IMR-90 (cell line): ENCODE measurements at regions not wholly inside any gene's neighbourhood (a gene's known extent, or its start where the extent isn't known, plus 50 kb on each side); places are given as distances from the start of the nearest gene placed in this dataset.

ENCODE experiments used
- ATAC-seq: fragments of 200-7000 bp; cut with Tn5 transposase; 2 replicates; pipeline ENCODE4 v1.9.1; 2020; ENCODE audit warnings: low read depth, mild to moderate bottlenecking, moderate library complexity
- BruUV-seq: library from RNA; stranded (reverse); fragments of 400-500 nt; replicated peaks from 2 replicates; lab custom pipeline; 2021; lab: Mats Ljungman, UMichigan
- CTCF ChIA-PET: fragments of 300-600 bp; formaldehyde crosslinking; extraction: SDS; loops from one replicate; lab custom pipeline; 2021; ENCODE audit warnings: antibody characterized with exemption; lab: Yijun Ruan, JAX
- POLR2A ChIA-PET: fragments of 300-600 bp; sonication (Branson Sonifier 250); formaldehyde crosslinking; loops from one replicate; lab custom pipeline; 2022; ENCODE audit warnings: antibody characterized with exemption; ENCODE audit not compliant: unreplicated experiment; lab: Charles Lee
- DNase-seq: peaks from one replicate; pipeline ENCODE4 v3.0.0; 2013
- H2AFZ ChIP-seq: replicated peaks from 2 replicates; pipeline ENCODE3; 2013; ENCODE audit warnings: low read length, mild to moderate bottlenecking; ENCODE audit not compliant: poor library complexity
- H2AK5ac ChIP-seq: 2 replicates; pipeline ENCODE4 v1.6.1; 2013; ENCODE audit warnings: low read depth, low read length, inconsistent platforms
- H2AK9ac ChIP-seq: replicated peaks from 2 replicates; pipeline ENCODE3; 2013; ENCODE audit warnings: mild to moderate bottlenecking, low read depth, low read length, moderate library complexity; ENCODE audit not compliant: poor library complexity
- H2BK120ac ChIP-seq: 2 replicates; pipeline ENCODE4 v1.6.1; 2013; ENCODE audit warnings: low read depth, low read length, inconsistent platforms
- H2BK15ac ChIP-seq: 3 replicates; pipeline ENCODE4 v1.6.1; 2013; ENCODE audit warnings: low read depth, low read length, inconsistent platforms
- H2BK20ac ChIP-seq: 2 replicates; pipeline ENCODE4 v1.6.1; 2013; ENCODE audit warnings: low read depth, mild to moderate bottlenecking, inconsistent platforms, low read length, moderate library complexity
- H2BK5ac ChIP-seq: 2 replicates; pipeline ENCODE4 v1.6.1; 2013; ENCODE audit warnings: mild to moderate bottlenecking, low read depth, low read length, inconsistent platforms; ENCODE audit not compliant: poor library complexity, severe bottlenecking
- H3K14ac ChIP-seq: replicated peaks from 2 replicates; pipeline ENCODE4 v1.6.1; 2013; ENCODE audit warnings: low read depth, low read length, inconsistent platforms
- H3K18ac ChIP-seq: 2 replicates; pipeline ENCODE4 v1.6.1; 2013; ENCODE audit warnings: low read depth, low read length, control low read depth
- H3K23ac ChIP-seq: 2 replicates; pipeline ENCODE4 v1.6.1; 2013; ENCODE audit warnings: low read depth, low read length, inconsistent platforms
- H3K27ac ChIP-seq: 2 replicates; pipeline ENCODE4 v1.5.1; 2013; ENCODE audit warnings: mild to moderate bottlenecking, control low read depth, low read length; ENCODE audit not compliant: insufficient read depth
- H3K27me3 ChIP-seq: 2 replicates; pipeline ENCODE4 v1.6.1; 2013; ENCODE audit warnings: low read length; ENCODE audit not compliant: control insufficient read depth, insufficient read depth
- H3K36me3 ChIP-seq: 2 replicates; pipeline ENCODE4 v1.6.1; 2013; ENCODE audit warnings: low read length, mixed read lengths; ENCODE audit not compliant: control insufficient read depth, insufficient read depth
- H3K4ac ChIP-seq: 2 replicates; pipeline ENCODE4 v1.6.1; 2013; ENCODE audit warnings: low read depth, low read length, inconsistent platforms
- H3K4me1 ChIP-seq: 2 replicates; pipeline ENCODE4 v1.6.1; 2013; ENCODE audit warnings: low read length, mixed read lengths; ENCODE audit not compliant: control insufficient read depth, insufficient read depth
- H3K4me2 ChIP-seq: 2 replicates; pipeline ENCODE4 v1.6.1; 2013; ENCODE audit warnings: low read depth, mild to moderate bottlenecking, control low read depth, low read length, moderate library complexity
- H3K4me3 ChIP-seq: 2 replicates; pipeline ENCODE4 v1.5.1; 2013; ENCODE audit warnings: low read depth, mild to moderate bottlenecking, control low read depth, low read length, moderate library complexity; ENCODE audit not compliant: insufficient read depth
- H3K56ac ChIP-seq: 2 replicates; pipeline ENCODE4 v1.6.1; 2013; ENCODE audit warnings: low read length, inconsistent platforms; ENCODE audit not compliant: insufficient read depth; ENCODE audit errors: extremely low read depth
- H3K79me1 ChIP-seq, 2 experiments: 2 replicates each; pipeline ENCODE4 v1.6.1; 2013; ENCODE audit warnings: low read length in 2 of 2, inconsistent platforms in 1 of 2, low read depth in 1 of 2
- H3K9ac ChIP-seq: 2 replicates; pipeline ENCODE4 v1.6.1; 2013; ENCODE audit warnings: low read depth, low read length, control low read depth
- H3K9me1 ChIP-seq: 2 replicates; pipeline ENCODE4 v1.6.1; 2013; ENCODE audit warnings: low read length, inconsistent platforms; ENCODE audit not compliant: insufficient read depth
- H3K9me3 ChIP-seq: 2 replicates; pipeline ENCODE4 v1.6.1; 2013; ENCODE audit warnings: low read length; ENCODE audit not compliant: control insufficient read depth, insufficient read depth
- H4K20me1 ChIP-seq: 2 replicates; pipeline ENCODE4 v1.6.1; 2013; ENCODE audit warnings: low read length, inconsistent platforms; ENCODE audit not compliant: insufficient read depth
- H4K5ac ChIP-seq: 2 replicates; pipeline ENCODE4 v1.6.1; 2013; ENCODE audit warnings: mild to moderate bottlenecking, low read depth, low read length, control low read depth
- H4K8ac ChIP-seq, 2 experiments: 2 replicates each; pipeline ENCODE4 v1.6.1; 2013; ENCODE audit warnings: low read depth in 2 of 2, low read length in 2 of 2, control low read depth in 1 of 2, inconsistent platforms in 1 of 2
- H4K91ac ChIP-seq: 2 replicates; pipeline ENCODE4 v1.6.1; 2013; ENCODE audit warnings: low read depth, low read length, inconsistent platforms; ENCODE audit not compliant: insufficient read depth
- BHLHE40 ChIP-seq: fragments of 150-350 bp; IDR thresholded peaks from 2 replicates; pipeline ENCODE4 v1.6.1; 2016; ENCODE audit warnings: mild to moderate bottlenecking, low read depth, low read length
- CHD1 ChIP-seq: IDR thresholded peaks from 2 replicates; pipeline ENCODE4 v1.6.1; 2012; ENCODE audit warnings: low read depth, low read length, improper control_type of control experiment
- ELK1 ChIP-seq: fragments of 150-350 bp; IDR thresholded peaks from 2 replicates; pipeline ENCODE4 v1.6.1; 2016; ENCODE audit warnings: low read depth, mild to moderate bottlenecking, low read length, moderate library complexity, borderline replicate concordance
- MAFK ChIP-seq: IDR thresholded peaks from 2 replicates; pipeline ENCODE4 v1.6.1; 2012; ENCODE audit warnings: low read depth, low read length, improper control_type of control experiment
- MAZ ChIP-seq: IDR thresholded peaks from 2 replicates; pipeline ENCODE4 v1.6.1; 2012; ENCODE audit warnings: low read depth, mild to moderate bottlenecking, low read length, improper control_type of control experiment, moderate library complexity, borderline replicate concordance
- NFE2L2 ChIP-seq: fragments of 150-350 bp; IDR thresholded peaks from 2 replicates; pipeline ENCODE4 v1.6.1; 2016; ENCODE audit warnings: low read depth, mild to moderate bottlenecking, low read length
- WGBS, 2 experiments: methylation state at CpG; one replicate each; pipeline versions ENCODE4 v1.1.5 to v1.1.7; 2013; ENCODE audit warnings: missing lambda C conversion rate in 2 of 2; ENCODE audit not compliant: insufficient read length in 1 of 2; ENCODE audit errors: extremely low coverage in 2 of 2; 5-methylcytosine and 5-hydroxymethylcytosine counted together
- dilution Hi-C: fragments of 300-500 bp; cut with HindIII; formaldehyde crosslinking; loops from one replicate; pipeline ENCODE4 v1.14.3; 2018; ENCODE audit warnings: low sequenced_read_pairs; ENCODE audit not compliant: unreplicated experiment
- in situ Hi-C: fragments of 300-500 bp; cut with MboI; formaldehyde crosslinking; loops from 3 replicates; pipeline ENCODE4 v1.14.3; 2019; ENCODE audit warnings: low sequenced_read_pairs, inconsistent platforms, mixed read lengths
- intact Hi-C: fragments of 100-400 bp; cut with micrococcal nuclease; formaldehyde crosslinking; loops from 2 replicates; pipeline ENCODE4 v1.10.0; 2022

DNA sequence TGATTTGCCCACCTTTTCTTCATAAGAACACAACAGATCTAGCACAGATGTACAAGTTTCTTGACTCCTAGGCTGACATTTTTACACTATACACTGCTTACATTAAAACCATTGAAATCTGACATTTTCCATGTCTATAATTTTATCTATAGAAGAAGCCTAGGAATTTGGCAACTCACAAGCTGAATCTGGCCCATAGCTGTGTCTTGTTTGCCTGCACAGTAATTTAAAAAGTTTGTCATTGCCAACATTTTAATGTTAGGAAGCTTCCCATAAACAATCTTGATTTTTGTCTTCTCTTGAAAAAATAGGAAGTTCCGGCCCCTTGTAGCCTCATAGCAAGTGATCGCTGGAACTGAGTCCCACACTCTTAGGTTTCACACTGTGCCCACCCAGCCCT is 394.6 kb upstream of the AZI2 start:
- TF ChIP-seq ELK1 (no peak), BHLHE40 (no peak), MAZ (no peak), CHD1 (no peak), NFE2L2 (no peak), MAFK (no peak)
- CTCF ChIA-PET: interaction anchor here (0.6 kb wide), 1 partner anchor 84 kb away, joined by 3 read pairs; no protein-coding TSS in a partner anchor
- in situ Hi-C loops: no loop called here

More for the DNA sequence above, 394.6 kb upstream of the AZI2 start:
- Histone ChIP-seq H3K23ac (no peak overlapping the region), H3K27ac (no peak overlapping the region), H4K20me1 (no peaks in the 10 kb centered on the region), H2AK5ac (no peak overlapping the region), H2BK5ac (no peak overlapping the region), H2BK20ac (no peak overlapping the region), H4K5ac (no peak overlapping the region), H4K91ac (no peak overlapping the region), H3K9ac (no peak overlapping the region), H4K8ac (no peak overlapping the region), H3K9me3 (no peaks in the 10 kb centered on the region), H3K9me1 (no peaks in the 10 kb centered on the region), H3K18ac (no peak overlapping the region), H3K79me1 (no peaks in the 10 kb centered on the region), H3K27me3 (no peaks in the 10 kb centered on the region), H3K36me3 (no peaks in the 10 kb centered on the region), H3K4me2 (no peak overlapping the region), H3K4me1 (no peaks in the 10 kb centered on the region), H3K56ac (no peak overlapping the region), H2BK15ac (no peak overlapping the region), H2AFZ (no peak overlapping the region), H3K14ac (no peak overlapping the region), H2BK120ac (no peak overlapping the region), H3K4ac (no peak overlapping the region), H2AK9ac (no peak overlapping the region), H3K4me3 (no peak overlapping the region)
- WGBS, 2 experiments: no CpG with 5 or more reads among the region's 2 CpGs
- no peak for ATAC-seq
- intact Hi-C loops: no loop called here
- no peak for DNase-seq
- POLR2A ChIA-PET: no interaction called here
- dilution Hi-C loops: no loop called here
- BruUV-seq: no TSS peak
